NCI-H1417 (cell line): ENCODE measurements at regions not wholly inside any gene's neighbourhood (a gene's known extent, or its start where the extent isn't known, plus 50 kb on each side); places are given as distances from the start of the nearest gene placed in this dataset.

Source experiments
- DNase-seq, 3 experiments: peaks; one replicate each; lab custom pipeline; 2025; lab: John Stamatoyannopoulos, UW

GRCh38 chr1:55334160-55334559, 119.0 kb upstream of the USP24 start:
- DNase-seq, result no peak

GRCh38 chr1:55333461-55333860, 118.3 kb upstream of the USP24 start:
- DNase-seq, result no peak

- no peak for DNase-seq
Observed at GRCh38 chr1:55331351-55331750, 116.2 kb upstream of the USP24 start.

- no peak for DNase-seq
Observed at GRCh38 chr1:55329808-55330432, 114.8 kb upstream of the USP24 start.

- DNase-seq, result no peak
Observed at GRCh38 chr1:55329091-55329490, 113.9 kb upstream of the USP24 start.

GRCh38 chr1:55326496-55327243, 111.5 kb upstream of the USP24 start:
- DNase-seq, result no peak

- no peak for DNase-seq
Observed at GRCh38 chr1:55323760-55324159, 108.6 kb upstream of the USP24 start.

GRCh38 chr1:55322842-55323241, 107.7 kb upstream of the USP24 start:
- no peak for DNase-seq

GRCh38 chr1:55321942-55322341, 106.8 kb upstream of the USP24 start:
- no peak for DNase-seq

- DNase-seq, result no peak
Observed at GRCh38 chr1:55320891-55321290, 105.7 kb upstream of the USP24 start.

- DNase-seq, result no peak
Observed at GRCh38 chr1:55318116-55318817, 103.1 kb upstream of the USP24 start.

- no peak for DNase-seq
Observed at GRCh38 chr1:55317673-55318072, 102.5 kb upstream of the USP24 start.

- DNase-seq, result no peak
Observed at GRCh38 chr1:55316947-55317662, 101.9 kb upstream of the USP24 start.

- DNase-seq, result no peak
Observed at GRCh38 chr1:55316502-55316901, 101.3 kb upstream of the USP24 start.

- DNase-seq, result no peak
Observed at GRCh38 chr1:55315552-55315951, 100.4 kb upstream of the USP24 start.

GRCh38 chr1:55314740-55315139, 99.6 kb upstream of the USP24 start:
- DNase-seq, result no peak

GRCh38 chr1:55313903-55314302, 98.7 kb upstream of the USP24 start:
- DNase-seq, result no peak

GRCh38 chr1:55311979-55312378, 96.8 kb upstream of the USP24 start:
- no peak for DNase-seq

- DNase-seq, result no peak
Observed at GRCh38 chr1:55311057-55311641, 96.0 kb upstream of the USP24 start.

GRCh38 chr1:55310505-55310971, 95.4 kb upstream of the USP24 start:
- DNase-seq, result no peak

GRCh38 chr1:55309786-55310504, 94.8 kb upstream of the USP24 start:
- DNase-seq, result no peak
